GDM1 (cell line): ENCODE measurements at regions not wholly inside any gene's neighbourhood (a gene's known extent, or its start where the extent isn't known, plus 50 kb on each side); places are given as distances from the start of the nearest gene placed in this dataset.

Experiments
- DNase-seq: peaks from one replicate; lab custom pipeline; 2025; lab: John Stamatoyannopoulos, UW

DNA sequence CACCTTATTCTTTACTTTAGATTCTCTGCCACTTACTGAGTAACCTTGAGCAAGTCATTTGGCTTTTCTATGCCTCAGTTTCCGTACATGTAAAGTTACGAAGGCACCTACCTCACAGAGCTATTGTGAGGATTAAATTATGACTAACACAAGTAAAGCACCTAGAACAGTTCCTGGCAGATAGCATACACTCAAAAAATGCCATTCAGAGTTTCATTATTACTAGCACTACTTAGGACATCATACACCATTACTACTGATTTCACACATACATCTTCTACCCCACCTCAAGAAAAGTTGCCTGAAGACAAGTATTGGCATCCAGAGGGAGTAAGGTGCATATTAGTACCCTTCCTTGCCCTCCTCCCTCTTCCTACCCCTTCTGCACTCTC is 107.8 kb downstream of the OGFRL1 start:
- no peak for DNase-seq

DNA sequence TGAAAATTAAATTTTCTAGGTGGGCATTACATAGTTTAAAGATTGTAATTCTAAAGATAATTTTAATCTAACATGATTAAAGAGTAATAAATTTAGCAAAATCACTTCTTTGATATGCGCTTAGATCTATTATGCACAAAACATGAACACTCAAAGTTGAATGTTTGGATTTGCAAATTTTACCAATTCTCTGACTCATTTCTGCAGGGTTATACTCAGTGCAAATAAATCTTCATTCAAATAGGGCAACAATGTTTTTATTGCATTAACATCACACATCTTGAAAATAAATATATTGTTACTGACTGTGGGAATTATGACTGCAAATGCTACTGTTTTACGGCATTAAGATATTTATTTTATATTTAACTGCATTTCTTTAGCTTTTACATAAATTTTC is 110.7 kb downstream of the OGFRL1 start:
- DNase-seq, result no peak

DNA sequence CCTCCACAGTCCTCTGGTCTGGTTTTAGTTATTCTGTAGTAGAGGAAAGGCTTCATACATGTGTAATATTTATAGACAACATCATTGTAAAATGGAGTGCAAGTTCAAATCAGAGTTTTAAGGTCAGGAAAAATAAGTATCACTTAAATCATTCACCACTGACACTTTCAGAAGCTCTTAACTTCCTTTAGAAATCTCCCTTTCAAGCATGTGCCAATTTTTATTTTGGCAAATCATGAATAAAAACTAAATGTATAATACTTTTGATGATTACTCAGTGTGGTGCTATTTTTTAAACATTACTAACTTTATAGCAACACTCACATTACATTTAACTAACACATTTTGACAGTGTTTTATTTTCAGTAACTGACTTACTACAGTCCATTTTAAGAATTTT is 112.2 kb downstream of the OGFRL1 start:
- no peak for DNase-seq

DNA sequence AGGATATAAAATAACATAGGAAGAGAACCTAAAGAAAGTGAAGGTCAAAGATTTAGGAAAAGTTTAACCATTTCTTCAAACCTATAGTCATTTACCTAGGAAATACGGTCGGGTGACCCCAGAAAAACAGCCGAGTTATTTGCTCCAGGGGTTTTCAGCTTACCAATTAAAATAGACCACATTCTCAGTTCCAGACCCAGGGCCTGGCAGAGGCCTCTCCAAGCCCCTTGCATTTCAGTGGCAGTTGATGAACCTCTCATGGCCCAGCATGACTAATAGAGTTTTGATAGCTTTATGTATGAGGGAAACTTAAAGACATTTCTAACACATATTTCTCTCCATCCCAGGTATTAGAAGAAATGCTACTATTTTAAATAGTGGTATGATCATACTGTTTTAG is 113.5 kb downstream of the OGFRL1 start:
- no peak for DNase-seq

DNA sequence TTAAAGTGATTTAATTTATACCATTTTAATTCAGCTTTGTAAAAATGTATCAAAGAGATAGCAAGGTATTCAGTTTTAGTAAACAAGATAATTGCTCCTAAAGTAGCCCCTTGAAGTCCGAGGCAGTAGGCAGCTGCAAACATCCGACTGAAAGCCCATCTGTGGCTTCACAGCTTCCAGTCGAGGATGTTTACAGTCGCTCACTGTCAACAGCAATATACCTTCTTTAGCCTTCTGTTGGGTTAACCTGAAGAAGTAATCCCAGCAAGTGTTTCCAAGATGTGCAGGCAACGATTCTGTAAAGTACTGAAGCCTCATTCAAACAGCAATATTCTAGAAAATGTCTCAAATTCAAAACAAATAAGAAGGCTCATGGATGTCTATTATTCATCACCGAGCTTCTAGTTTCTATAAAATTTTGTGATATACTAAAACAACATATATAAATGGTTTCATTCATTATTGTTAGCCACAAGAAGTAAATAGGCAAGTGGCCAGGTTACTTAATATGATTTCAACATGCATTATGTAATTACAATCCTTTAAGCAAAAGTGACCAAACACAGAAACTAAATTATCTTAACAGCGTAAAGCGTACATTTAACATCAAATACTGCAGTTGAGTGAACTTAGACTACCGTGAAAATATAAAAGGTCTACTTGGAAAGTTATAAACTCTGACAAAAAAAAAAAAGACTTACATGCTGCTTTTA is 115.0 kb downstream of the OGFRL1 start:
- no peak for DNase-seq

DNA sequence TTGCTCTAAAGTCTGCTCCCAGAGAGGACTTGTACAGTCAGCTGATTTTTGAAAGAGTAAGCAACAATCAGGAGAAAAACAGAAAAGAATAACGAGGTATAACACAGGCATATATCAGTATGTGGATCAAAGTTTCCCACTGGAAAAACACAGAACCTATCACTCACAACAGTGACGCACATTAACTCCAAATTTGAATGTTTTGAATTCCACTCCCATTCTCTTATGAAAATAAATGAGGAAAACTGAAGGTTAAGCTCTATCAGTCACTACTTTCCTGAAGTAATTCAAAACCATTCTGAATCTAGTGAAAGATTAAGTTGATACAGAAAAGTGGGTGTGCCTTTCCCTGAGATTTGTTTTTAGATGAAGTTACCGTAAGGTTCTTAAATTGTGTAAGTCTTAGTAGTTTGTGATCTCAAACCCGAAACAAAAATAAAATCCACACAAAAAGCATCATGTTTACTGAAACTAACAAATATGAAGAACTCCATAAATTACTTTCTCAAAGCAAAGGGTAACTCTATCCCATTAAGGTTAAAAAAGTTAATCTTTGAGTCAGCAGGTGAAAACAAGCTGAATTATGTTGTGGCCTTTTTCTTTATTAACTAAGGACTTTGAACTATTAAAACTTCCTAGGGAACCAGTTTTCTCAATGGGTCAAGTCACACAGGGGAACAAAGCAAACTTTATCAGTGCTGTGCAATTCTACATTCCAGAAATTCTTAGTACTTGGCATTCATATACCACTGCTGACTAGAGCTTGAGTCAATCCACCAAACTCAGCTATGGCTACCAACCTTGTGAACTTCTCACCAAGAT is 115.7 kb downstream of the OGFRL1 start:
- DNase-seq, result no peak

DNA sequence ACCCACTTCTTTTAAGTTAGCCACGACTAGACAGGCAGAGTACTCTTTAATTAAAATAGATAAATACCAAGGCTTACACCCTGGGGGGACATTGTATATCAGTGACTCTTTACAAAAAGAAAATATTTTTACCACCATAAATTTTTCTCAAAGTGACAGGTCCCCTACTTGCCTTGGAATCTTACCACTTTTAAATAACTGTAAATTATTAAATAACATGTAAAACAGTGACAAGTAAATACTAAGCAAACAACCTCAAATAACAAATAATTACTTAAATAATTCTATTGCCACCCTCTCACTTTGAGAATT is 116.3 kb downstream of the OGFRL1 start:
- DNase-seq, result no peak

DNA sequence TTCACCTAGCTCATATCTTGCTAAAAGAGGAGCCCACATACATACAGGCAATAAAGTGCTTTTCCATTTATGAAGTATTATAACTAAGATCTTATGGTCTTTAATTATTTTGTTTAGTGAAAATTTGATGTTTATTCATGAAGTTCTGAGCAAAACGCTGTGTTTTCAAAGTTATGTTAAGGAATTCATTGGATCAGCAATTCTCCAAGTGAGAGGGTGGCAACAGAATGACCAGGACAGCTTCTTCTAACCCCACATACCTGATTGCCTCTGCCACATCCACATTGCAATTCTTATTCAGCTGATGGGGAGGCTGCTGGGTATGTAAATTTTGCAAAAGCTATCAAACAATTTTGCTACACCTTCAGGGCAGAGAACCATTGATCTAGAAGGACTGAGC is 116.8 kb downstream of the OGFRL1 start:
- DNase-seq, result no peak

DNA sequence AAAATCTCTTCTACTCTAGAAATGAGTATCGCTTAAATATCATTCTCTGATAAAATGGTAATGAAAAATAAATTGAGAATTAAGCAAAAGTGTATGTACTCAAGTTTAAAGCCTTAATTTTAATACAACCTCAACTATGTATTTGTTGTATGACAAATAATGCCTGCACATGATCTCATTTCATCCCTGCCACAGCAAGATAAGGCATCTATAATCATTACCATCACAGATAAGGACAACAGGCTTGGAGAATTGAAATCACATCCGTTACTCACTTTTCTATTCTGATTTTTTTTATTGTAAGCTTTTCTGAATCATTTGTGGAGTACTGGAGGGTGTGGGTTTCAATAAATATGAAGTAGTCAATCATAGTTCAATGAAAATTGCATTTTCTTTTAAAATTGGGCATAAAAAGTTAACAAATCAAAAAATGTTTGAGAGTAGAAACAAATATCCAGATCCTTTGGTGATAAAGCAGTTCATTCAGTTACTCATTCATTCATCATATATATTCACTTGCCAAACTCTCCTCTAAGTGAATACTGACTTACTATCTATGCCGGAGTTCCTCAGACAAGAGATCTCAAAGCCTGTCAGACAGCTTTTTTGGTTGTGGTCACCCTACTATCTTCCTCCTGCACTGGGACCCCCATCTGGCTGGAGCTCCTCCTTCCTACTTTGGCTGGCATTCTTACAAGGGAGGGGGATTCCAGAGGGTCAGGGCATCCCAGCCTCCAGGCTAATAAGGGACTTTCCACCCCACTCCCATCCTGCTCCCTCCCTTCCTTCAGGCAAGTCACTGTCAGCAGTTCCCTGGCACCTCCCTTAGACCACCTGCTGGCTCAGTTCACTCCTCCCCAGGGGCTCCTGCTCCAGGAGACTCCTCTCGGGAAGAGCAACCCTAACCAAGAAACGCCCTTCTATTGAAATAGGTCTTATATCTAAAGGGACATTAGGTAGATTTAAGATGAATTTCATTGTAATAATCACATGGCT is 118.6 kb downstream of the OGFRL1 start:
- DNase-seq, result no peak

DNA sequence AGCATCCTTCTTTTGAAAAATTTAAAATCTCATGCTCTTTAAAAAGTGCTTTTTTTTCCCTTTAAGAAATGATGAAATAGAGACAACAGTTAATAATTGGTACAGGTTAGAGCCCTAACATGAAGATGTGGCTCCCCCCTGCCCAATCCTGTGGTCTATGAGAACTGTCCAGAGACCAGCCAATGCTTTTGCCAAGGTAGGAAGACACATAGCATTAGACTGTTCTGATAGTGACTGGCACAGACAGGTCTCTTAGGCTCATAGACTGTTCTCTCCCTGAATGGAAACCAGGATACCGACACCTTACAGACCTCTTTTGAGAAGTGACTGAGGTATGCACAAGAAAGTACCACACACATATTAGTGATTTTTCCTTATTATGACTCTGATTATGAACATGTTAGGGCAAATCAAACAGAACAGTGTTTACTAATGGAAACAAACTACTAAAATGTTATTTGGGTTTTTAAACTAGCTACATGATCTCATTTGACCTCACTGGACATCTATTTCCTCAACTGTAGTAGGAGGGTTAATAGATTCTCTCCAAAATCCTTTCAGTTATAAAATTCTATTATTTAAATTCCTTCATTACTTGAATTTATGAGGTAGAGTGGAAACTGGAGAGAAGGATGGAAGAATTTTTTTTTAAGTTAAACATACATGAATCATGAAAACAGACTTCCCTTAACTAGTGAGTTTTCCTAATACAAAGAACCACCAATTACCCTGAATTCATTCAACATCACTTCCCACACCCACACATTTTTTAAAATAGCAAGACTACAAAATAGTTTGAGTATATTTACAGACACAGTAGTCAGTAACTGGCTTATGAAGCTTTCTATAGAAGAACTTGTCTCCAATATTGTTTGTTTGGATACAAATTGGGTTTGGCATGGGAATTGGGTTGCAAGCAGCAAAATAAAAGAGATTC is 120.4 kb downstream of the OGFRL1 start:
- DNase-seq, result no peak

DNA sequence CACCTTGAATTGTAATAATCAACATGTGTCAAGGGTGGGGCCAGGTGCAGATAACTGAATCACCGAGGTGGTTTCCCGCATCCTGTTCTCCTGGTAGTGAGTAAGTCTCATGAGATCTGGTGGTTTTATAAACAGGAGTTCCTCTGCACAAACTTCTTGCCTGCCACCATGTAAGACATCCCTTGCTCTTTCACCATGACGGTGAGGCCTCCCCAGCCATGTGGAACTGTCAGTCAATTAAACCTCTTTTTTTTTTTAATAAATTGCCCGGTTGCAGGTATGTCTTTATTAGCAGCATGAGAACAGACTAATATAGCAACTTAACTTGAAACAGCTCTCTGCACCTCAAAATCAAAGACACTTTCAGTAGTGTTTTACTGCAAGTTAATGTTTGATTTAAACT is 121.6 kb downstream of the OGFRL1 start:
- DNase-seq, result no peak

DNA sequence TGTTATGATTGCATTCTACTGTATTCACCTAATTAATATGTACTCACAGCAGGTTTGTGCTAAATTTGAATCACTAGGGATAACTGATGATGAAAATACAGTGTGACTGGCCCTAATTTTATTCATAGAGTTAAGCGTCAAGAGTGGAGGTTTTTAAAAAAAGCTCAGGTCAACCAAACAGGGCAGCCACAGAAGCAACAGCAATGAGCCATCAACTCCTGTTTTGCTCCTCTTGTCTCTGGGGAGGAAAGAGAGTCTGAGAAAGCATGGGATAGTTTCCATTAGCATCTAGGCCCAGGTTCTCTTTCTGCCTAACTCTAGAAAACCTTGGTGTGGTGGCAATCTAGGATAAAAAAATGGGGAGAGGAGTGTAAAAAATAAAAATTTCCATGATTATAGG is 122.1 kb downstream of the OGFRL1 start:
- no peak for DNase-seq

DNA sequence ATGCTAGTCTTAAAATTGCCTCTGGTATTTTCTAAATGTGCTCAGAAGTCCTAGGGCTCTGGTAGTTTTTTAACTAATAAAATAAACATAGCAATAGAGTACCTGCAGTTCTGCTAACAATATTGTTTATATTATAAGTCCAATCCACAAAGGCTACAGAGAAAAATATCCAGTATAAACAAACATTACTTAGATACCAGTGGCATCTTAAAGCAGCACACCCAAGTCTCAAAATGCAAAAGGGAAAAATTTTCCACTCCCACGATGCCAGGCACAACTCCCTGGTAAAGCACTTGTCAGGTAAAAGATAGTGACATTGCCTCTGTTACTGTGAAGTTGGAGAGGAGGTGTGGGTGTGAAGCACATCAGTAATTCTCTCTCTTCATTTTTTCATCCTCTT is 123.3 kb downstream of the OGFRL1 start:
- no peak for DNase-seq

DNA sequence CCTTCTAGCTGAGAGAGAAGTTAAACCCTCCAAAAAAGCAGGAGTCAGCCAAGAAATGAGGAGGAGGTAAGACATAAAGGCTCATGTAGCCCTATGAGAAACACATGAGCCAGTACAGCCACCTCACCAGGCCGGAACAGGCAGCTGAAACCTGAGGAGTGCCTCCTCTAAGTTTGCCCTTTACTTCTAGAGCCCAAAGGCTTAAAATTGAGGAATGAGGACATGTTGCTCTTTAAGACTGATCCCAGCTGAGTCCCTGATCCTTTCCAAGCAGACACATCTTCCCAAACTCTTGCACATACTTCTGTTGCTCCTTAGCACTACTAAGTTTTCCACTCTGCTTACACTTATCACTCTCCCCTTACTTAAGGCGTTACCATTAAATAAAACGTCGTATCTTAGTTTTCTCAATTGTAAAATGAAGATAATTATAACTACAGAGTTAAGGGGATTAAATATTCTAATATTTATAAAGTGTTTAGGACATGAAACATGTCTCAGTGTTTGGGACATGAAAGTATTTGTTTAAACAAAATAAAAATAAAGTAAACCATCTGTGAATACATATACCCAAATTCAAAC is 124.0 kb downstream of the OGFRL1 start:
- DNase-seq, result no peak

DNA sequence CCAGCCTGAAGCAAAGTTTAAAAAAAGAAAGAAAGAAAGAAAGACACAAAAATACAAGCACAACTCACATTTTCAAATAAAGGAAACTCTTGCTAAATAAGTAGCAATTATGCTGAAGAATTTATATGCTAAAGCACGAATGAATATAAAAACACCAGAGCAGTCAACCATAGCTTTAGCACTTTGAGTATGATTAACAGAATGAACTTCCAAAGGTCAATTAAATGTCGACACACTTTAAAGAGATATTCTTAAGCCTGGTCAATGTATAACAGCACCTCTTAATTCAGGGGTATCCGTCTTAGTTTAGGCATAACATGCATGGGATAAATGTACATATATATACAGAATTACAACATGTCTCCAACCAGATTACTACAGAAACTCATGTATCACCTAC is 125.9 kb downstream of the OGFRL1 start:
- no peak for DNase-seq

DNA sequence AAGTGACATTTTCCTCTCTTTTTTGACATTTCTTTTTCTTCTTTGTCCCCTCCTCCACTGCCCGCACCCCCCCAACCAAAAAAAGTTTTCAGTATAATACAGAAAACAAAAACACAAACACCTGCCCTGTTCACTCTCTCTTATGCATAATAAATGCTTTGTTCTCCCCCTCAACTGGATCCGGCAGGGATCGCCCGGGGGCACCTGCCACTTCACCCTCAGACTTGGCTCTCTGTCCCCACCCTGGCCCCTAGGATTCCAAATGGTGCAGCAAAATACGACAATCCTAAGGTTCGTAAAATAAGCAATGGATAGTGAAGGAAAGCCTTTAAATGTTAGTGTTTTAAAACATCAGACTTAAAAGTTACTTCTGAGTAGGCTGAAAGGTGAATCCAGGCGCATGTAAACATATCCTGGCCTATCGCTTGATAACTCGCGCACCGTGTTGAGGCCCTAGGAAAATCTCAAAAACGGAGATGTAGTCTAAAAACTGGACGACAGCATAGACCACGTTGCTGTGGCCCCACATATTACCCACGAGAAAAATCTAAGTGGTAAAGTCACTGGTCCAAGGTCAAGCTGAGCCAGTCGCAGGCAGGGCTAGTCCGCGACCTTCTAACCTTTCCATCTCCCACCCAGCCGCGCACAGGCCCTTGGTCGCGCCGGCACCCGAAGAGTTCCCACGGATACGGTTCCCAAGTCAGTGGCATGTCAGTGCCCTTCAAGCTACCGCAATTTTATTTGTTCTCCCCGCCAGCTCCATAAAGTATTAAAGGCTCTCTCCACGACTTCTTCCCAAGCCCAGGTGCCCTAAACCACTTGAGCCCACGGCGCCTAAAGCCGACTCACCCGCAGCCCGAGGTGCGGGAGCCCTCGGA is 130.8 kb downstream of the OGFRL1 start:
- no peak for DNase-seq

DNA sequence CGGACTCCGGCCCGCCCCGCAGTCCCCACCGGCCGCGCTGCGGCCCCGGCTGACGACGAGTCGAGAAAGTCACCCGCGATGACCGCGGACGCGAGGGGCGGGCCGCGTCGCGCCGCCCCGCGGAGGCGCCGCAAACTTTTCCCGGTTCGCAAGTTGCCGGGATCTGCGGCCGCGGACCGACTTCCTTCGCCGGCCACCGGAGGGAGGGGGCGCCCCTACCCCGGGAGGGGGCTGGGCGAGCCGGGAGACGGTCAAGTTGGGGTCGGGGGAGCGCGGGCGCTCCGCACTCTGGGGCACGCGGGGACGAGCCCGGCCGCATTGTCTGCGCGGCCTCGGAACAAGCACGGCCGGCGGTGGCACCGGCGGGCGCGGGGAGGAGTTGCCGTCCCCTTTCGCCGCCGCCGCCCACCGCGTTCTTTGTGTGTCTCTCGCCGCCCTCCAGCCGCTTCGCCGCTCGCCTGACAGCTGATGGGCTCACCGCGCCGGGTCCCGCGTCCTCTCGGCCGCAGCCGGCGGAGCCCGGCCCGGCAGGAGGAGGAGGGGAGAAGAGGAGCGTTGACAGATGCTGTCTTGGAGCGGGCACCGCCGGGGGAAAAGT is 131.6 kb downstream of the OGFRL1 start:
- no peak for DNase-seq

DNA sequence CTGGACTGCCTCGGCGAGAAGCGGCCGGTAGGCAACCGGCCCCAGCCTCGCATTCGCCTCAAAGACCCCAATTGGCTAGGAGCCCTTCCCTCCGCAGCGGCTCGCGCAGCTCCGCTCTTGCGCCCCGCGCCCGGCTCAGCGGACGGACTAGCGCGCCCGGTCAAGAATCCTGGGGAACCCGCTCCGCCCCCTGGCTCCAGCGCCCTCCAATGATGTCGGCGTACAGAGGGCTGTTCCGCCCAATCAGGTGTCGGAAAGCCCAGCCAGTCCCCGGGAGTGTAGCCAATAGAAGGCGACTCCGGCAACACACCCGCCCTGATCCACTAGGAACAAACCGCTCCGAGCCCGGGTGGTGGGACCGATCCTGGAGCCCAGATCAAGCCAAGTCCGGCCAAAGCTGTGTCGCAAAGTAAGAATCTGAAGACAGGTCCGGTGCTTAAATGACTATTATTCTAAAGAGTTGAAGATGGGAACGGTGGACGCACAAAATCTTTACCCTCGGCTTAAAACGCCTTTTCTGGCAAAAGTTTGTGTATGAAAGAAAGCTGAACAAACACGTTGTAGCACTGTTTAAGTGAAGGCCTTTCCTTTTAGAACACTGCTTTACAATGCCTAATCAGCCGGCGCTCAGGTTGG is 132.2 kb downstream of the OGFRL1 start:
- DNase-seq, result no peak

DNA sequence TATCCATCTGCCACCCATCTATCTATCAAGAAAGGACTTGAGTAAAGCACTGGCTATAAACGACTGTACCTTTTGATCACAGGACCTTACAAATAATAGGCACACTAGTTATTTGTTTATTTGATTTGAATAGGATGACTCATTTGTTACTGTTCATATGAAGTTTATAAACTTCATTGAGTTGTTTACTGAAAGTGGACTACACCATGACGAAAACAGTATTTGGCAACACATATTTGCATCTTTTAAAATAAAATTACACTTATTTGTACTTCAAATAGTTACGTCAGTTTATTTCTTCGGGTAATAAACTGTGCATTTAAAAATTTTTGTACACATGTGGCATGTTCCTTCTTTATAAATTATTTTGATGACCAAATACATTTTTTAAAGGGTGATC is 133.0 kb downstream of the OGFRL1 start:
- no peak for DNase-seq
